GM20000 (cell line): ENCODE measurements at regions not wholly inside any gene's neighbourhood (a gene's known extent, or its start where the extent isn't known, plus 50 kb on each side); places are given as distances from the start of the nearest gene placed in this dataset.

ENCODE experiments used
- DNase-seq: peaks from one replicate; pipeline ENCODE4 v3.0.0; 2012; ENCODE audit warnings: low spot score
- CTCF ChIP-seq: IDR thresholded peaks from 2 replicates; pipeline ENCODE4 v1.5.1; 2012; ENCODE audit warnings: mild to moderate bottlenecking, control low read depth; ENCODE audit errors: extremely low read depth, missing control alignments

DNA sequence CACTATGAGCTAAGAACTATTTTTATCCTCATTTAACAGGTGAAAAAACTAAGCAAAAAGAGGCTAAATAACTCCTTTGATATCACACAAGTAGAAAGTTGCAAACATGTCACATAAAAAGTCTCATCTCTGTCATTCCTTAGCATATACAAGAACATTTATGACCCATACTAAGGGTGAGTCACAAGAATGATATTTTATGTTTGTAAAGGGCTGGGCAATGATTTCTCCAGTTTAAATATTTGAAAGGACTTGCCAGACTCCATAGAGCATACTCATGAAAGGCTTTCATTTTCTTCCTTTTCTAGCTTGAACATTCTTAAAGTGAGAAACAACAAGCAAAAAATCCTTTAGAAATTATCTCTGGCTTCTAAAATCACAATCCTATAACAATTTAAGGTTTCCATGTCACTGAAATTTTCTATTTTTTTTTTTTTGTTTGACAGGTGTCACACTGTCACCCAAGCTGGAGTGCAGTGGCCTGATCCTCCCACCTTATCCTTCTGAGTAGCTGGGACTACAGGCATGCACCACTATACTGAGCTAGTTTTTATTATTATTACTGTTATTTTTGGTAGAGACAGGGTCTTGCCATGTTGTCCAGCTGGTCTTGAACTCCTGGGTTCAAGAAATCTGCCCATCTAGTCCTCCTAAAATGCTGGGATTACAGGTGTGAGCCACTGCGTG, 338.0 kb upstream of the KHDRBS2 start:
- DNase-seq, result no peak
- no peak for TF ChIP-seq CTCF

DNA sequence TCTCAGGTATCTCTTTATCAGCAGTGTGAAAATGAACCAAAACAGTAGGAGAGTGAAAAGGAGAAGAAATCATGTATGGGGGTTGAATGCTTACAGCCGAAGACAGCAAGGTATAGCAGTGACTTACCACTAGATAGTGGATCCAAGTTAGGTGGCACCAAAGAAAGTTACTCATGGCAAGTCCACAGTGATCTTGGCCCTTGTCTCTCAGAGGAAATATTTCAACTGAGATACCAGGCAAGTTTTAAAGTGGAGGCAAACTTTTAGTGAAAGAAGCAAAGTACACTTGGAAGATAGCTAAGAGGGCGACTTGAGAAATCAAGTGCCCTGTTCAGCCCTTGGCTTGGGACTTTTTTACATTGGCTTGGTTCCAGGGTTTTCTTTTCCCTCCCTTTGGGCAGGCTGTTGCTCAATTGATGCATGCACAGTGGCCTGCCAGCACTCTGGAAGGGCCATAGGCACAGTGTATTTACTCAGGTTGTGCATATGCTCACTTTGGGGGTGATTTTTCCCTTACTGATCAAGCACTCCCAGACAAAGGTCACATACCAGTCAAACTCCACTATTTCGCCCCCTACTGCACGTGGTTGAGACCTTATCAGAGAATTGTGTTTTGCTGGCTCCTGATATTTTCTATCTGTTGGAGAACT, 329.5 kb upstream of the KHDRBS2 start:
- no peak for DNase-seq
- no peak for TF ChIP-seq CTCF

GRCh38 chr6:62614442-62614841, 328.4 kb upstream of the KHDRBS2 start:
- DNase-seq, result no peak
- TF ChIP-seq CTCF, result no peak

DNA sequence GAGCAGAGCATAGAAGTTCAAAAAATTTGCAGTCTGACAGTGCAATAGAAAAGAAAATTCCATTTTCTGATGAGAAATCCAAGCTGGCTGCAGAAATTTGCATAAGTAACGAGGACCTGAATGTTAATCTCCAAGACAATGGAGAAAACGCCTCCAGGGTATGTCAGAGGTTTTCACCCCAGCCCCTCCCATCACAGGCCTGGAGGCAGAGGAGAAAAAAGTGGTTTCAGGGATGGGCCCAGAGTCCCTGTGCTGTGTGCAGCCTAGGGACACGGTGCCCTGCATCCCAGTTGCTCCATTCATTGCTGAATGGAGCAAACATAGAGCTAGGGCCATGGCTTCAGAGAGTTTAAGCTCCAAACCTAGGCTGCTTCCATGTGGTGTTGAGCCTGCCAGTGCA, 327.9 kb upstream of the KHDRBS2 start:
- TF ChIP-seq CTCF, result no peak
- DNase-seq, result no peak

- DNase-seq, result no peak
- TF ChIP-seq CTCF, result no peak
Observed at GRCh38 chr6:62612471-62612870, 326.4 kb upstream of the KHDRBS2 start.

DNA sequence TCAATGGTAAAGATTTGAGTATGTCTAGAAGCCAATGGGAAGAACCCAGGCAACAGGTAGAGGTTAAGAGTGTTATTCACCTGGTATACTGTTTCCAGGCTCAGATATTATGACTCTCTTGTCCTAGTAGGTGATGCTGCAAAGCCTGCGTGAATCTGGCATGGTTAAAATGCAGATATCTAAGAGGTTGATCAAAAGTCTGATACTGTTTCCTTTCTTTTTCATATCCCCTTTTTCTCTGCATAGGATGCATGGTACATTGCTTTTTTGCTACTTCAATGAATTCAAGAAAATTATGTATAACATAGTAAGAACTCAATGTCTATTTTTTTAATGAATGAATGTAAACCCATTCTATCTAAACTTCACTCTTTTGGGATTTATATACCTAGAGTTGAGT, 284.3 kb upstream of the KHDRBS2 start:
- TF ChIP-seq CTCF, result no peak
- DNase-seq, result no peak

DNA sequence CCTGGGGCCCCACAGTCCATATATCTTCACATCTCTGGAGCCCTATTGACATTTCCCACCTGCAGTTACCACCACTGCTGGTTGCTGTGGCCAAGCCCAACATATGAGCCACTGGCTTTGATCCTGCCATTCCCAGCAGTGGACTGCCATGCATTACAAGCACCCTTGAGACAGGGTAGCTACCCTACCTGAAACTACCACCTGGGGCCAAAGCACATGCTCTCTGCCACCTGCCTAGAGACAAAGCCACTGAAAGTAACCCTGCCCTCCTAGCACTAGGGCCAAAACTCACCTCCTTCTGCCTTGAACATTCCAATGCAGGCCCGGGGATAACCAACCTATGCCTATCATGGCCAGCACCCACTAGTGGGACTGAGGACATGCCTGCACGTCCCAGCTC, 255.5 kb upstream of the KHDRBS2 start:
- TF ChIP-seq CTCF, result no peak
- DNase-seq, result no peak
